Keratinocyte (primary cell): ENCODE measurements at regions not wholly inside any gene's neighbourhood (a gene's known extent, or its start where the extent isn't known, plus 50 kb on each side); places are given as distances from the start of the nearest gene placed in this dataset.

Experiments
- DNase-seq: peaks from one replicate; pipeline ENCODE4 v3.0.0-alpha.2; 2011; ENCODE audit warnings: low read depth, missing footprints, low spot score
- FAIRE-seq: peaks from 2 replicates; lab custom pipeline; 2011; peaks lifted over from hg19 to GRCh38; lab: Jason Lieb, UNC
- H2AFZ ChIP-seq: 2 replicates; pipeline ENCODE4 v1.6.0; 2012; ENCODE audit warnings: low read length, control low read depth, inconsistent platforms; ENCODE audit not compliant: control insufficient read depth
- H3K27ac ChIP-seq: 2 replicates; pipeline ENCODE4 v1.5.1; 2011; ENCODE audit warnings: low read length; ENCODE audit not compliant: control insufficient read depth, insufficient read depth
- H3K27me3 ChIP-seq: 3 replicates; pipeline ENCODE4 v1.6.0; 2011; ENCODE audit warnings: low read length; ENCODE audit not compliant: control insufficient read depth, insufficient read depth; ENCODE audit errors: extremely low read depth
- H3K36me3 ChIP-seq, 2 experiments: 2 replicates in 1 of 2; 3 replicates in 1 of 2; pipeline ENCODE4 v1.5.1; 2011; ENCODE audit warnings: low read length in 2 of 2, mild to moderate bottlenecking in 1 of 2; ENCODE audit not compliant: control insufficient read depth in 2 of 2, insufficient read depth in 2 of 2; ENCODE audit errors: extremely low read depth in 1 of 2
- H3K4me1 ChIP-seq: 3 replicates; pipeline ENCODE4 v1.5.1; 2011; ENCODE audit warnings: low read length; ENCODE audit not compliant: control insufficient read depth, insufficient read depth; ENCODE audit errors: extremely low read depth
- H3K4me2 ChIP-seq: 3 replicates; pipeline ENCODE4 v1.6.0; 2011; ENCODE audit warnings: low read depth, low read length; ENCODE audit not compliant: control insufficient read depth, insufficient read depth; ENCODE audit errors: extremely low read depth
- H3K4me3 ChIP-seq, 3 experiments: fragments of 200-600 bp in 1 of 3; sonication (generic) in 1 of 3; 2 replicates in 2 of 3; 3 replicates in 1 of 3; pipeline ENCODE4 v1.5.1; 2011 to 2016; ENCODE audit warnings: low read length in 3 of 3, mild to moderate bottlenecking in 3 of 3, control low read depth in 2 of 3, inconsistent platforms in 1 of 3, low read depth in 1 of 3, mixed read lengths in 1 of 3, mixed run types in 1 of 3, moderate library complexity in 1 of 3; ENCODE audit not compliant: control insufficient read depth in 2 of 3, insufficient read depth in 2 of 3; ENCODE audit errors: extremely low read depth in 1 of 3
- H3K79me2 ChIP-seq: 2 replicates; pipeline ENCODE4 v1.6.0; 2012; ENCODE audit warnings: low read length; ENCODE audit not compliant: control insufficient read depth, insufficient read depth
- H3K9ac ChIP-seq: 3 replicates; pipeline ENCODE4 v1.6.0; 2011; ENCODE audit warnings: low read length; ENCODE audit not compliant: control insufficient read depth, insufficient read depth; ENCODE audit errors: extremely low read depth
- H3K9me1 ChIP-seq: 3 replicates; pipeline ENCODE4 v1.6.0; 2011; ENCODE audit warnings: low read length; ENCODE audit not compliant: control insufficient read depth, insufficient read depth; ENCODE audit errors: extremely low read depth
- H3K9me3 ChIP-seq: 2 replicates; pipeline ENCODE4 v1.5.1; 2012; ENCODE audit warnings: low read depth, low read length; ENCODE audit not compliant: control insufficient read depth
- H4K20me1 ChIP-seq: 3 replicates; pipeline ENCODE4 v1.6.0; 2011; ENCODE audit warnings: low read length; ENCODE audit not compliant: control insufficient read depth, insufficient read depth; ENCODE audit errors: extremely low read depth
- CTCF ChIP-seq, 3 experiments: IDR thresholded peaks in 1 of 3; conservative IDR thresholded peaks in 1 of 3; optimal IDR thresholded peaks in 1 of 3; 2 replicates in 2 of 3; 3 replicates in 1 of 3; pipeline versions ENCODE3 to v1.5.1; 2011; ENCODE audit warnings: low read length in 3 of 3, mild to moderate bottlenecking in 3 of 3, moderate library complexity in 2 of 3, control low read depth in 1 of 3, inconsistent platforms in 1 of 3; ENCODE audit not compliant: insufficient read depth in 2 of 3; ENCODE audit errors: extremely low read depth in 1 of 3
- EZH2 ChIP-seq: IDR thresholded peaks from one replicate; pipeline ENCODE4 v1.6.1; 2012; ENCODE audit warnings: inconsistent platforms, mild to moderate bottlenecking, low read length, moderate library complexity
- dilution Hi-C: fragments of 300-500 bp; cut with MboI; formaldehyde crosslinking; loops from one replicate; pipeline ENCODE4 v1.7.0; 2020; ENCODE audit warnings: low sequenced_read_pairs; ENCODE audit not compliant: extremely low pct_ligation_motif_present

- FAIRE-seq, result no peak
- no peaks in the 10 kb centered on the region for H3K79me2 ChIP-seq
- no peaks in the 10 kb centered on the region for H4K20me1 ChIP-seq
- H3K9me1 ChIP-seq, result no peaks in the 10 kb centered on the region
- H3K4me2 ChIP-seq, result no peak overlapping the region
- H3K36me3 ChIP-seq, result no peaks in the 10 kb centered on the region
- H3K9ac ChIP-seq, result no peak overlapping the region
- no peaks in the 10 kb centered on the region for H3K9me3 ChIP-seq
- H3K27ac ChIP-seq, result no peak overlapping the region
- H3K4me1 ChIP-seq, result no peaks in the 10 kb centered on the region
- H3K4me3 ChIP-seq, result no peak overlapping the region
- no peak overlapping the region for H2AFZ ChIP-seq
- peaks cover 3% of the 10 kb centered on the region for H3K27me3 ChIP-seq
- TF ChIP-seq EZH2 (no peak), CTCF (optimal IDR thresholded peaks at IDR 0.05 in 1 of 3, IDR thresholded peaks at IDR 0.05 in 1 of 3, conservative IDR thresholded peaks at IDR 0.05 in 1 of 3; ENCODE audit: extremely low read depth in 1 of 3, insufficient read depth in 2 of 3, low read length in 3 of 3) (no peak)
- dilution Hi-C loops, result no loop called here
- no peak for DNase-seq
These were observed 169.4 kb downstream of the ABCA8 start for GRCh38 chr17:68785565-68786486.

- FAIRE-seq, result no peak
- Histone ChIP-seq H3K27me3 (peaks cover 2% of the 10 kb centered on the region), H4K20me1 (no peaks in the 10 kb centered on the region), H3K9me1 (no peaks in the 10 kb centered on the region), H2AFZ (no peak overlapping the region), H3K36me3 (no peaks in the 10 kb centered on the region), H3K27ac (no peak overlapping the region), H3K9me3 (no peaks in the 10 kb centered on the region), H3K9ac (no peak overlapping the region), H3K4me2 (no peak overlapping the region), H3K4me3 (no peak overlapping the region), H3K4me1 (no peaks in the 10 kb centered on the region), H3K79me2 (no peaks in the 10 kb centered on the region)
- TF ChIP-seq CTCF (optimal IDR thresholded peaks at IDR 0.05 in 1 of 3, IDR thresholded peaks at IDR 0.05 in 1 of 3, conservative IDR thresholded peaks at IDR 0.05 in 1 of 3; ENCODE audit: extremely low read depth in 1 of 3, insufficient read depth in 2 of 3, low read length in 3 of 3), result no peak
- no peak for TF ChIP-seq EZH2
- DNase-seq, result no peak
- dilution Hi-C loops, result no loop called here
These were observed 170.8 kb downstream of the ABCA8 start for GRCh38 chr17:68784431-68784830.
